ENCODE measurements at regions not wholly inside any gene's neighbourhood (a gene's known extent, or its start where the extent isn't known, plus 50 kb on each side); places are given as distances from the start of the nearest gene placed in this dataset.

DNA sequence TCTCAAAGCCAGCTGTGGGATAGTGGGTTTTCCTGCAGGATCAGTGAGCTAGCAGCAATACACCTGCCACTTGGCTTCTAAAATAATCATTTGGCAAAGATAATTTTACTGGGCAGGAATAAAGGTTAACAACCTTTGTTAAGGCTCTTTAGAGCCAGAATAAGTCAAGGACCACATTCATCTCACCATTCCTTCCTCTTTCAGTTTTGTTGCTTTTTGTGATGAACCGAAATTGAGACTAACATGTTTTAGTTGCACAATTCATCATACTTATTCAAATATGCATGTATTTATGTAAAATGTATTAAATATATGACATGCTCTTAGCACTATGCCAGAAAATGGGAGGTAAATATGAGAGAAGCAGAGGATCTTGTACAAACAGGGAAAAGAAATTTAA is 824.4 kb upstream of the TYRP1 start:
- Histone ChIP-seq H2BK120ac (ENCODE audit: low read depth, low read length) (no peak overlapping the region), H3K4me3 (ENCODE audit: insufficient read depth, low read depth, low read length) (no peak overlapping the region), H3K36me3 (ENCODE audit: control insufficient read depth, insufficient read depth, low read length) (no peaks in the 10 kb centered on the region), H3K18ac (ENCODE audit: low read depth, low read length) (no peak overlapping the region), H3K4me2 (ENCODE audit: low read depth, low read length) (no peak overlapping the region), H3K14ac (replicated peaks; ENCODE audit: low read depth, low read length) (no peak overlapping the region), H3K79me1 (ENCODE audit: low read depth in 1 of 2, low read length in 2 of 2) (no peaks in the 10 kb centered on the region), H3K4ac (ENCODE audit: low read depth, low read length) (no peak overlapping the region), H3K9me1 (ENCODE audit: insufficient read depth, low read length) (no peaks in the 10 kb centered on the region), H3K23ac (ENCODE audit: low read depth, low read length) (no peak overlapping the region), H2AFZ (replicated peaks; ENCODE audit: low read length, poor library complexity) (no peak overlapping the region), H4K8ac (ENCODE audit: low read depth in 2 of 2, low read length in 2 of 2) (no peak overlapping the region), H3K56ac (ENCODE audit: extremely low read depth, insufficient read depth, low read length) (no peak overlapping the region), H2AK9ac (replicated peaks; ENCODE audit: low read depth, low read length, poor library complexity) (no peak overlapping the region), H3K27me3 (ENCODE audit: control insufficient read depth, insufficient read depth, low read length) (no peaks in the 10 kb centered on the region), H2BK15ac (ENCODE audit: low read depth, low read length) (no peak overlapping the region), H4K91ac (ENCODE audit: insufficient read depth, low read depth, low read length) (no peak overlapping the region), H2AK5ac (ENCODE audit: low read depth, low read length) (no peak overlapping the region), H2BK5ac (ENCODE audit: low read depth, low read length, poor library complexity, severe bottlenecking) (no peak overlapping the region), H3K9ac (ENCODE audit: low read depth, low read length) (no peak overlapping the region), H4K20me1 (ENCODE audit: insufficient read depth, low read length) (no peaks in the 10 kb centered on the region), H3K27ac (ENCODE audit: insufficient read depth, low read length) (no peak overlapping the region), H3K4me1 (ENCODE audit: control insufficient read depth, insufficient read depth, low read length) (no peaks in the 10 kb centered on the region), H3K9me3 (ENCODE audit: control insufficient read depth, insufficient read depth, low read length) (0 out of 2 replicates have a peak, but pooled peaks cover 2% of the 10 kb centered on the region), H4K5ac (ENCODE audit: low read depth, low read length) (no peak overlapping the region), H2BK20ac (ENCODE audit: low read depth, low read length) (no peak overlapping the region)
- intact Hi-C loops (cut with micrococcal nuclease) (no loop called here), dilution Hi-C loops (cut with HindIII; ENCODE audit: low sequenced_read_pairs, unreplicated experiment) (no loop called here), in situ Hi-C loops (cut with MboI; ENCODE audit: low sequenced_read_pairs) (no loop called here)
- DNase-seq (no peak), ATAC-seq (ENCODE audit: low read depth) (no peak)
- no TSS peak for BruUV-seq (replicated peaks)
- TF ChIP-seq, protein P1, sequence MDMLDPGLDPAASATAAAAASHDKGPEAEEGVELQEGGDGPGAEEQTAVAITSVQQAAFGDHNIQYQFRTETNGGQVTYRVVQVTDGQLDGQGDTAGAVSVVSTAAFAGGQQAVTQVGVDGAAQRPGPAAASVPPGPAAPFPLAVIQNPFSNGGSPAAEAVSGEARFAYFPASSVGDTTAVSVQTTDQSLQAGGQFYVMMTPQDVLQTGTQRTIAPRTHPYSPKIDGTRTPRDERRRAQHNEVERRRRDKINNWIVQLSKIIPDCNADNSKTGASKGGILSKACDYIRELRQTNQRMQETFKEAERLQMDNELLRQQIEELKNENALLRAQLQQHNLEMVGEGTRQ (IDR thresholded peaks at IDR 0.05; ENCODE audit: low read depth, low read length): no peak
- TF ChIP-seq MXI1 (IDR thresholded peaks at IDR 0.05; ENCODE audit: borderline replicate concordance, low read depth, low read length) (no peak), BHLHE40 (IDR thresholded peaks at IDR 0.05; ENCODE audit: low read depth, low read length) (no peak), SMC3 (IDR thresholded peaks at IDR 0.05; ENCODE audit: low read depth, low read length) (no peak), CEBPB (IDR thresholded peaks at IDR 0.05; ENCODE audit: low read depth, low read length) (no peak)
- WGBS, 2 experiments (ENCODE audit: extremely low coverage in 2 of 2, insufficient read length in 1 of 2): no CpG with 5 or more reads among the region's 1 CpG
- POLR2A ChIA-PET (ENCODE audit: unreplicated experiment): no interaction called here
- CTCF ChIA-PET: no interaction called here

All from IMR-90 (cell line).